ENCODE measurements at regions not wholly inside any gene's neighbourhood (a gene's known extent, or its start where the extent isn't known, plus 50 kb on each side); places are given as distances from the start of the nearest gene placed in this dataset.

DNA sequence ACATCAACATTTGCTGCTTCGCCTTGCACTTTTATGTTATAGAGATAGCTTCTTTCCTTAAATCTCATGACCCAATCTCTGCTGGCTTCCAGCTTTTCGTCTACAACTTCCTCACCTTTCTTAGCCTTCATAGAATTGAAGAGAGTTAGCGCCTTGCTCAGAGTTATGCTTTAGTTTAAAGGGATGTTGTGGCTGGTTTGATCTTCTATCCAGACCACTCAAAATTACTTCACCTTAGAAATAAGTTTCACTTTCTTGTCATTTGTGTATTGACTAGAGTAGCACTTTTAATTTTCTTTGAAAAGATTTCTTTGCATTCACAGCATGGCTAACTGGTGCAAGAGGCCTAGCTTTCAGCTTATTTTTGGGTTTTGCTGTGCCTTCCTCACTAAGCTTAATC, 414.2 kb downstream of the ZNF608 start:
- H3K36me3 ChIP-seq: no peaks in the 10 kb centered on the region
- TF ChIP-seq, protein P1, sequence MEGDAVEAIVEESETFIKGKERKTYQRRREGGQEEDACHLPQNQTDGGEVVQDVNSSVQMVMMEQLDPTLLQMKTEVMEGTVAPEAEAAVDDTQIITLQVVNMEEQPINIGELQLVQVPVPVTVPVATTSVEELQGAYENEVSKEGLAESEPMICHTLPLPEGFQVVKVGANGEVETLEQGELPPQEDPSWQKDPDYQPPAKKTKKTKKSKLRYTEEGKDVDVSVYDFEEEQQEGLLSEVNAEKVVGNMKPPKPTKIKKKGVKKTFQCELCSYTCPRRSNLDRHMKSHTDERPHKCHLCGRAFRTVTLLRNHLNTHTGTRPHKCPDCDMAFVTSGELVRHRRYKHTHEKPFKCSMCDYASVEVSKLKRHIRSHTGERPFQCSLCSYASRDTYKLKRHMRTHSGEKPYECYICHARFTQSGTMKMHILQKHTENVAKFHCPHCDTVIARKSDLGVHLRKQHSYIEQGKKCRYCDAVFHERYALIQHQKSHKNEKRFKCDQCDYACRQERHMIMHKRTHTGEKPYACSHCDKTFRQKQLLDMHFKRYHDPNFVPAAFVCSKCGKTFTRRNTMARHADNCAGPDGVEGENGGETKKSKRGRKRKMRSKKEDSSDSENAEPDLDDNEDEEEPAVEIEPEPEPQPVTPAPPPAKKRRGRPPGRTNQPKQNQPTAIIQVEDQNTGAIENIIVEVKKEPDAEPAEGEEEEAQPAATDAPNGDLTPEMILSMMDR (IDR thresholded peaks at IDR 0.05): no peak
- peaks cover 6% of the 10 kb centered on the region for H3K9me3 ChIP-seq

DNA sequence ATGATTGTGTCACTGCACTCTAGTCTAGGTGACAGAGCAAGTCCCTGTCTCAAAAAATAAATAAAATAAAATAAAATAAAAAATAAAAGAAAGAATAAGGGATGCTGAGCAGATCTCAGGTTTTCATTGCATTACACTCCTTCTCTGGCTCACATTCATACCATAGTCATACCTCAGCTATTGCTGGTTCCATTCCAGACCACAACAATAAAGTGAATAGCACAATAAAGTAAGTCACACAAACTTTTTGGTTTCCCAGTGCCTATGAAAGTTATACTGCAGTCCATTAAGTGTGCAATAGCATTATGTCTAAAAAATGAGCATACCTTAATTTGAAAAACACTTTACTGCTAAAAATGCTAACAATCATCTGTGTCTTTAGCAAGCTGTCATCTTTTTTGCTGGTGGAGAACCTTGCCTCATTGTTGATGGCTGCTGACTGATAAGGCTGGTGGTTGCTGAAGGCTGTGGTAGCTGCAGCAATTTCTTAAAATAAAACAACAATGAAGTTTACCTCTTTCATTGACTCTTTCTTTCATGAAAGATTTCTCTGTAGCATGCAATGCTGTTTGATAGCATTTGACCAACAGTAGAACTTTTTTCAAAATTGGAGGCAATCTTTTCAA, 415.7 kb downstream of the ZNF608 start:
- Histone ChIP-seq H3K27ac (no peak overlapping the region), H3K4me1 (ENCODE audit: control insufficient read depth in 1 of 2, low read depth in 2 of 2) (no peaks in the 10 kb centered on the region), H3K27me3 (replicated peaks; ENCODE audit: insufficient read depth) (no peaks in the 10 kb centered on the region), H3K4me3 (no peak overlapping the region), H3K9me3 (peaks cover 6% of the 10 kb centered on the region), H3K36me3 (no peaks in the 10 kb centered on the region)
- TF ChIP-seq, protein P1 (IDR thresholded peaks at IDR 0.05): no peak
- DNase-seq (ENCODE audit: low spot score) (no peak), ATAC-seq (ENCODE audit: insufficient number of reproducible peaks, low FRiP score, low read depth) (no peak)

More for the DNA sequence above, 414.2 kb downstream of the ZNF608 start:
- H3K27me3 ChIP-seq (replicated peaks; ENCODE audit: insufficient read depth): no peaks in the 10 kb centered on the region
- DNase-seq (ENCODE audit: low spot score): no peak
- no peaks in the 10 kb centered on the region for H3K4me1 ChIP-seq (ENCODE audit: control insufficient read depth in 1 of 2, low read depth in 2 of 2)
- H3K27ac ChIP-seq: no peak overlapping the region
- ATAC-seq (ENCODE audit: insufficient number of reproducible peaks, low FRiP score, low read depth): no peak
- H3K4me3 ChIP-seq: no peak overlapping the region

DNA sequence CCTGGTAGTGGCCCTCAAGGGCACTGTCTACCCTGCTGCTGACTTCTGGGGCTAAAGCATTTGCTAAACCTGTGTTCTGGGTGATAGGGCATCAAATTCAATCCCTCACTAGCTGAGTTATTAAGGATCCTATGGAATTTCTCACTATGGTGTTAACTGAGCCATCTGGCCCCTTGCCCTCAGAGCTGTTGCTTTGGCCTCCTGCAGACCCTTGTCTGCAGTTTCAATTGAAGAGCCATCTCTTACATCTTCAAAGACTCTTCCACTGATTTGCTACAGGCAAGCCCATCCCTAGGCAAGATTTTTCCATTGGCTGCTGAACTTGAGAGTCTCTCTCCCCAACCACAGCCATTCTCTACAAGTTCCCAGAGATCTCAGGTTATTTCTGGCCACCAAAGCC, 418.2 kb downstream of the ZNF608 start:
- DNase-seq (ENCODE audit: low spot score) (no peak), ATAC-seq (ENCODE audit: insufficient number of reproducible peaks, low FRiP score, low read depth) (no peak)
- H3K4me1 ChIP-seq (ENCODE audit: control insufficient read depth in 1 of 2, low read depth in 2 of 2): no peaks in the 10 kb centered on the region
- peaks cover 6% of the 10 kb centered on the region for H3K9me3 ChIP-seq
- H3K4me3 ChIP-seq: no peak overlapping the region
- TF ChIP-seq, protein P1 (IDR thresholded peaks at IDR 0.05): no peak
- H3K36me3 ChIP-seq: no peaks in the 10 kb centered on the region
- no peaks in the 10 kb centered on the region for H3K27me3 ChIP-seq (replicated peaks; ENCODE audit: insufficient read depth)
- H3K27ac ChIP-seq: no peak overlapping the region

DNA sequence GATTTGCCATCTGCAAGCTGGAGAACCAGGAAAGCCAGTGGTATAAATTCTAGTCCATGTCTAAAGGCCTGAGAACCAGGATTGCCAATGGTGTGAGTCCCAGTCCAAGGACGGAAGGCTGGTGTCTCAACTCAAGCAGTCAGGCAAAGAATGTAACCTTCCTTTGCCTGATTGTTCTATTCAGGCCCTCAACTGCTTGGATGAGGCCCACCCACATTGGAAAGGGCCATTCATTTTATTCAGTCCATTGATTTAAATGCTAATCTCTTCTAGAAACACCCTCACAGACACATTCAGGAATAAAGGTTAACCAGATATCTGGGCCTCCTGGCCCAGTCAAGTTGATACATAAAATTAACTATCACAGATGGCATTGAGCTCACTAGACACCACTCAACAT, 427.8 kb downstream of the ZNF608 start:
- no peak overlapping the region for H3K27ac ChIP-seq
- no peak for DNase-seq (ENCODE audit: low spot score)
- H3K4me3 ChIP-seq: no peak overlapping the region
- H3K4me1 ChIP-seq (ENCODE audit: control insufficient read depth in 1 of 2, low read depth in 2 of 2): no peaks in the 10 kb centered on the region
- TF ChIP-seq, protein P1 (IDR thresholded peaks at IDR 0.05): no peak
- H3K9me3 ChIP-seq: no peaks in the 10 kb centered on the region
- ATAC-seq (ENCODE audit: insufficient number of reproducible peaks, low FRiP score, low read depth): no peak
- no peaks in the 10 kb centered on the region for H3K27me3 ChIP-seq (replicated peaks; ENCODE audit: insufficient read depth)
- H3K36me3 ChIP-seq: no peaks in the 10 kb centered on the region

DNA sequence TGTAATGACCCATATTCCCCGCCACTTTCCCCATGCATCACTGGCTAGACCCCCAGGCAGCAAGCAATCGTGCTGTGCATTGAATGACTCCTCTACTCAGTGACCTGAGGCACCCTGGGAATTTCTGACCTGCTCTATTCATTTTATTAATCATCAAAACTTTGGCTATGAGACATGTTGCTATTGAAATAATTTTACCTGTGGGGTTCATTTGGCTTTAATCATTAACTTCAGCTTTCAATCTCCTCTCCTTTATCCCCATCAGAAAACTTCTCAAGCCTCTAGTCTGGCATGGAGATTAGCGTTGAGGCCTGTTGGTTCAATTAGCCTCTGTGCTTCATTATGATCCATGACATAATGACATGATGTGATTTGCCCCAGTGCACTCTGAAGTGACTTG, 429.0 kb downstream of the ZNF608 start:
- no peak overlapping the region for H3K4me3 ChIP-seq
- H3K27me3 ChIP-seq (replicated peaks; ENCODE audit: insufficient read depth): no peaks in the 10 kb centered on the region
- H3K9me3 ChIP-seq: no peaks in the 10 kb centered on the region
- no peak overlapping the region for H3K27ac ChIP-seq
- no peaks in the 10 kb centered on the region for H3K4me1 ChIP-seq (ENCODE audit: control insufficient read depth in 1 of 2, low read depth in 2 of 2)
- DNase-seq (ENCODE audit: low spot score): no peak
- TF ChIP-seq, protein P1 (IDR thresholded peaks at IDR 0.05): no peak
- H3K36me3 ChIP-seq: no peaks in the 10 kb centered on the region
- no peak for ATAC-seq (ENCODE audit: insufficient number of reproducible peaks, low FRiP score, low read depth)

Measured in thoracic aorta (tissue), 2 donors.